Activated CD8-positive, alpha-beta memory T cell treated with anti-CD3 and anti-CD28 coated beads for 24 hours (primary cell): ENCODE measurements at regions not wholly inside any gene's neighbourhood (a gene's known extent, or its start where the extent isn't known, plus 50 kb on each side); places are given as distances from the start of the nearest gene placed in this dataset.

Experiments
- DNase-seq: peaks from one replicate; pipeline ENCODE4 v3.0.0-alpha.2; 2020

DNA sequence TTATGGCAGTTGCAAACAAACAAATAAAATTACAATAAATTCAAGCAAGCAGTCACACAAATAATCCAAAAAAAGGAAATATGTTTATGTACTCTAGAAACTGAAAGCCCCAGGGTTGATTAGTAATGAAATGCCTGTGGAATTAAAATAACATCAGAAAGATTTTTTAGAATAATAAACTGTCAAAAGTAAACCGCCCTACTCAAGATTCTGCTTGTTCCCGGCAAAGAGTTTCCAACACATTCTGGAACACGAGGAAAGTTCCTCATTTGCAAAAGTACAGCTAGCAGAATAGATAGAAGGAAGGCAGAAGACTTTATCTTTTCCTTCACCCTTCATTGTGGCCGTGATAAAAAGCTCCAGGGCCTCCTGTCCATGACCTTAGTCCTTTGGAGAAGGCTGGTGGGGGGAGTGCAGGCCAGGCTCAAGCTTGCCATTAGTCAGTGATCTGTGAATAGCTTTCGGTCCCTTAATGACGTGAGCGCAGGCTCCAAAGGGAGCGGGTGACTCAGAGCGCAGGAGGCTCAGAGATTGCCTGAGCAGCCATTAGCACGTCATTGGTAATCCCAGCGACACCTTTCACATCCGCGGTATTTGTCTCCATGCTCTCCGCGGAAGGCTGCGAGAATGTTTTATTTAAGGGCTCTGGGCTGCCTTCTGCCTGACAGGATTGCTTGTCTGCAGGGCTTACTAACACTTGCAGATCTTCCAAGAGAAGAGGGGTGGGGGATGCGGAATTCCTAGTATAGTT, 458.3 kb downstream of the METTL15 start:
- DNase-seq: no peak

DNA sequence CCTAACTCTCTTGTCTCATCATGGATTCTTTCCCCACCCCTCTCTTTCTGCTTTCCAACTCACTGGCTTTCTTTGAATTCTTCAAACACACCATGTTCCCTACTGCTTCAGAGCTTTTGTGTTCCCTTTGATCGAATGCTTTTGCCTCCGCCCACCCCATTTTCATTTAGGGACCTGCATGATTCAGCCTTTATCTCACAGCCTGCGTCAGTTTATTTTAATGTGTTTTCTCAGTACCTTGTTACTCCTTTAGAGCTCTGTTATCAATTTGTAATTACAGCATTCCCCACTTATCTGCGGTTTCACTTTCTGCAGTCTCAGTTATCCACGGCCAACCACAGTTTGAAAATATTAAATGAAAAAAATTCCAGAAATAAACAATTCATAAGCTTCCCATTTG, 451.3 kb downstream of the METTL15 start:
- DNase-seq: no peak

DNA sequence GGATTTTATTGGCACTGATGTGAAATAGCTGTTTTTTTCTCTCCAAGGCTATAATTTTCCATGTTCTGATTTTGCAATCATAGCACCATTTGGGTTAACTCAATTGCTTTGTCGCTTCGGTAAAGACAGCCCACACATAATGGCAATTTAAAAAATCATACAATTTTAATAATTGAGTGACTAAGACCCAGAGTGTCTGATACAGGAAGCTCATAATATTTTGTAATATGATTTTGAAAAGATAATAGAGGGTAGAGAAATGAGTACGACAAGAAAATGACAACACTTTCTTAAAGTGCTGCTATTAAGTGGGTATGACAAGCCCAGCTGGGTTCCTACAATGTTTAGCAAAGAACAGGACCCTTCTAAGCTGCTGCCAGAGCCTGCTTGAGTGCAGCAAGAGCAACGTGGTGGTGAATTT, 439.1 kb downstream of the METTL15 start:
- no peak for DNase-seq

DNA sequence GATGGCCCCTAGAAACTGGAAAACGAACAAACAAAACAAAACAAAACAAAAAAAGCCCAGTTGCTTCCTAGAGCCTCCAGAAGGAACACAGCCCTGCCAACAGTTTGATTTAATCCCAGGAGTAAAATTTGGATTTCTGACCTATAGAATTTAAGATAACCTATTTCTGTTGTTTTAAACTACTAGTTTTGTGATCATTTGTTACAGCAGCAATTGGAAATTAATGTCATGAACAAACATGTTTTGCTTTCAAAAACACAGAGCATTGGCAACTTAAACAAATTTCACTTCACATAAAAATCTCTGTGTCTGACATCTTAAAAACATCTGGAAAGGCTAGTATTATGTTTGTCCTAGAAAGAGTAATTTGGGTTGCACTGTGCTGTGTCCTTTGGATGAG, 437.3 kb downstream of the METTL15 start:
- no peak for DNase-seq

DNA sequence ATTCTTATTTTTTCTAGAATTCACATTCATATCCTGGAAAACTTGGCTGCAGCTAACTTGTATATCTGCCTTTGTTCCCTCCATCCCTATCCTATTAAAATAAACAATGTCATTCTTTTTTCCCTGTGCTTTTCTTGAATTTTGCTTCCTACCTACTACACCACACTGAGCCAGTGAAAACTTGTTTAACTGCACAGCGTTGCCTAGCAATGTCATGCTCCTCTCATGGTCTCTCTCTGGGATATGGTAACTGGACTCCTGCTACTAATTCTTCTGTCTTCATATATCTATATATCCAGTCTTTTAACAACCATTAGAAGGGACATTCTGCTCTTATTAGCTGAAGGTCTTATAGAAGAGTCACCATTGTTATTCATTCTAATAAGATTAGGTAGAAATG, 434.4 kb downstream of the METTL15 start:
- no peak for DNase-seq

DNA sequence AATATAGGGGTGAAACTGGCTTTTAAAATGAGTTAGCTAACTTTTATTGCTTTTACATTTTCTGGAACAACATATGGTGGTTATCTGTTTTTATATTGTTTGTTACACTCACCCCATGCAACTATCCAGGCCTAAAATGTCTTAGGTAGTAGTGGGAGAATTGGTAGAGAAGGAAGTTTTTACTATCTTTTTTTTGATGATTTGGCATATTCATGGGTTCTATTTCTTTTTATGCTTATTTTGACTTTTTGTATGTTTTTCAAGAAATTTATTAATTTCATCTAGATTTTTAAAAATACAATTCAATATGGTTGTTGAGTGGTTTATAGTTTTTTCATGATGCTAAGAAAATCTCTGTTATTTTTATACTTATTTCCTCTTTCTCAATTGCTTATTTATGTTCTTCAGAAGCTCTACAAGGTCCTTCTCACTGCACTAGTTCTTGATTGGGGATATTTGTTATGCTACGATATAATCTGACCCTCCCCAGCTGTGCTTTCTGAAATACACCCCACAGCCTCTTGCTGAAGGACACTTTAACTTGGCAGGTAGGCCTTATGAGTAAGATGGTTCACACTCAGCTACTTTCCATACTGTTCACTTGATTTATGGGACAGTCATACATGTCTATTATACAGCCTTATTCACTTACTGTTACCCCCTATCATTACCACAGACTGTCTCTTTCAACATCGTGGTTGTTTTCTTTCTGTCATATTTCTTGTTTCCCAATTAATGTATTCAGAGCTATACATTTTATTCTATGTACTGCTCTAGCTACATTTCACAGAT, 431.2 kb downstream of the METTL15 start:
- DNase-seq: no peak

DNA sequence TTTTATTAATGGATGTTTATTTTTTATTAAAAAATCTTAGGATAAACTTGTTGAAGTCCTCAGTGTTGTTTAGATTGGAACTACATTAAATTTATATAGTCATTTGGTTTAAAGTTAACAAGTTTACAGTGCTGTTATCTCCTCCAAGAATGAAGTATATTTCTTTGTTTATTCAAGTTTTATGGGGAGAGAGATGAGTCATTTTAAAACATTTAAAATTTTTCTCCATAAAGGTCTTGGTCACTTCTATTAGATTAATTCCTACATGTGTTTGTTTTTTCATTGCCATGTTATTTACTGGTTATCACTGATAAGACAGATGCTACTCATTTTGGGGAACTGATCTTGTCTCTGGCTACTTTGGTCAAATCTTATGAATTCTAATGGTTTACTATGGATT, 429.6 kb downstream of the METTL15 start:
- no peak for DNase-seq

DNA sequence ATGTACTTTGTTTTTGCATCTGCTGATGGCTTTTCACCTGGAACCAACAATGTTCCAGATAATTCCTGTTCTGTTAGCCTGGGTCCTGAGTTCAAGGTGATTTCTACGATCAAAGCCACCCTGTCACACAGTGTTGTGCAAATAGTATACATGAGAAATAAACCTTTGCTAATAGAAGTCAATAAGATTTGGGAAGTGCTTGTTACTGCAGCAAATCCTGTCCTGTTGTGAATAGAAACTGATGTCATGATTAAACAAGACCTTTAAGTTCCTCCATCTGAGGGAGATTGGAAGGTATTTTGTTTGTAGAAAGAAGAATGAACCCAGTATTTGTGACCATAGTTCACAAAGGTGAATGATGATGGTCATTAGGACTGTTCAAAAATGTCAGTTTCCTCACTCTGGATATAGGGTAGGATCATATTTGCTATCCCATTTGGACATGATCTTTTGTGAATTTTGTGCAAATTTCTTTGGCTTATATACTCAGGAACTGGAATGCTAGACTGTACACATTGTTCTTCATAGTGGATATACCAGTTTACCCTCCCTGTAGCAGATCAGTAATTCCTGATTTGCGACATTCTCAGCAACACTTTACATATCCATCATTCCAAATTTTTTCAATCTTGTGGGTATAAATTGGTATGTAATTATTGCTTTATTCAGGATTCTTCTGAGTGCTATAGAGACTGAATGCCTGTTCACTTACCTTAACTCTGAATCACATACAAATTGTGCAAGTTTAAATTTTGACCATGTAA, 428.5 kb downstream of the METTL15 start:
- DNase-seq: no peak

DNA sequence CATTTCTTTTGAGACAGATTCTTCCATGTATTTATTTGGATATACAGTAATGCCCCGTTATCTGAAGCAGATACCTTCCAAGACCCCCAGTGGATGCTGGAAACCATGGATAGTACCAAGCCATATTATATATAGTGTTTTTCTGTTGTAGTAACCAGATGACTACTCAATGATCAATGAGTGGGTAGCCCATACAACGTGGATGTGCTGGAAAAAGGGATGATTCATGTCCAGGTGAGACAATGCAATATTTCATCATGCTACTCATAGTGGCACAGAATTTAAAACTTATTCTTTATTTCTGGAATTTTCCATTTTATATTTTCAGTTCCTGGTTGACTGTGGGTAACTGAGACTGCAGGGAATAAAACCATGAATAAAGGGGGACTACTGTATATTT, 427.5 kb downstream of the METTL15 start:
- DNase-seq: no peak

DNA sequence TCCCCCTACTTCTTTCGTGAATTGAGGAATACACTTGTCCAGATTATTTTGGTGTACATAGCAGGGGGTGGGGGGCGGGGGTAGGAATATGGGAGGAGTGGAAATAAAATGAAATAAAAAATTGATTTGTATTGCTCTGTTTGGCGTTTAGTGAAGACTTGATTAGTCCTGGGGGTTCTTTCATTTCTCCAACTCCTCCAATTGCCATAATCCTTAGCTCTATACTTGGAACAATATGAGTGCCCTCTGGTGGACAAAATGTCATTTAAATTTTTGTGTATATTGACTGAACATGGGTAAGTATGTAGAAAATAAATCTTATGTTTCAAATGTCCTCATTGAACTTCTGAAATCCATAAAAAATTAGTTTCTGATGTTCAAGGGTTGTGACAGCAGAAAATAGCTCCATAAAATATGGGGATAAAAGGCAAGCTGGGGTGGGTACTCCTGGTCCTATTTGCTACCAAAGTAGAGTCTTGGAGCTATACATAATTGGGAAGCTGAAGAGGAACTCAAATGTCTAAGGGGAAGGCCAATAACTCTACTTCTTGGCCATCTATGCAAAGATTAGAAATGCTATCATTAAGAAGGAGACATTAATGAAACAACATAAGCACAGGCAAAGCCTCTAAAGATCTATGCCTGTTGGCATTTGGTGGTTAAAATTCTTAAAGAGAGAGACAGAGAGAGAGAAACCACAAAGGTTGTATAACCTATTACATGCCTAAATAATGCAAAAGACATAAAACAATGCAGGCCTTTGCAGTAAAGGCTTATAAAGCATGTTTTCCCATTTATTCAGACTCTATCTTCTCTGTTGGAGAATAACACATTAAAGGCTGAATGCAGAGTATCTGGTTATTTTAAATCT, 421.6 kb downstream of the METTL15 start:
- DNase-seq: no peak

DNA sequence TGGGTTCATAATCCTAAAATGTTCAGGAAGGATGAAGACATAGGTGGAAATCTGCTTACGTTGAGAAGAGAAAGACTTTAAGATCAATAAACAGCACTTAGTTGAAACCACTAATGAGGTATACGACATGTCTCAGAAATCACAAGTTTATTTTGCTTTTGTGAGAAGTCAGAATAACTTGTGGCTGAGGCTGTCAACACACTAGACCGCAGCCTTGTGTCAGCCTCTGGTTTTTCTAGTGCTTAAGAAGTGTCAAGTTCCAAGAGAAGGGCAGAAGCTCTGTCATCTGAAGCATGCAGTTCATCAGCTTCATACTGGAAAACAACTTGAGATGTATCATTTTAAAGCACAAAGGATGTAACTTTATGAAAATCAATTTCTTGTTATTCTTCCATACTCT, 420.9 kb downstream of the METTL15 start:
- DNase-seq: no peak

DNA sequence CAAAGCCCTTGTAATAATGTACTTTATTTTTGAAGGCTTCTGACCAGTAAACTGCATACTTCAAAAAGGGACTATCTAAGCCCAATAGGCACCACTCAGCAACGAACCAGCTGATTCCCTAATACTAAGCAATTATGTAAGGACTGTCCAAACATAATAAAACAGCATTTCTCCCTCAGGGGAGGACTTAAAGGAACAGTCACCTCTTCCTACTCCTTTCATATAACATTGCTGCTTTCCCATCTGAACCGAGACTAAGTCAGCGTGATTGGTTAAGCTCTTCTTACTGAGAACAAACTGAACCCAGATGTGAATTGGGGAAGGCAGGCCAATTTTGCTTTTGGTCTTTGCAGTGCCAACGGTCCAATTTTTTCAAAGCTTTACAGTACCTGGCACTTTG, 420.0 kb downstream of the METTL15 start:
- DNase-seq: no peak

DNA sequence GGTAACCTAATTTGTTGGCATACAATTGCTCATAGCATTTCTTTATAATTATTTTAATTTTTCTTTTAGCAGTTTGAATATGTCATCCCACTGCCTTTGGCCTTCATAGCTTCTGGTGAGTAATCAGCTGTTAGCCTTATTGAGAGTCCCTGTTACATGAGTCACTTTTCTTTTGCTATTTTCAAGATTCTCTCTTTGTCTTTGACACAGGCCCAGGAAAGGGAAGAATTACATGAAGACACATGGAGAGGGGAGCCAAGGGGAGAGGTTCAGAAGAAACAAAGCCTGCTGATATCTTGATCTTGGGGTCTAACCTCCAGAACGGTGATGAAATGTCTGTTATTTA, 418.2 kb downstream of the METTL15 start:
- DNase-seq: no peak

DNA sequence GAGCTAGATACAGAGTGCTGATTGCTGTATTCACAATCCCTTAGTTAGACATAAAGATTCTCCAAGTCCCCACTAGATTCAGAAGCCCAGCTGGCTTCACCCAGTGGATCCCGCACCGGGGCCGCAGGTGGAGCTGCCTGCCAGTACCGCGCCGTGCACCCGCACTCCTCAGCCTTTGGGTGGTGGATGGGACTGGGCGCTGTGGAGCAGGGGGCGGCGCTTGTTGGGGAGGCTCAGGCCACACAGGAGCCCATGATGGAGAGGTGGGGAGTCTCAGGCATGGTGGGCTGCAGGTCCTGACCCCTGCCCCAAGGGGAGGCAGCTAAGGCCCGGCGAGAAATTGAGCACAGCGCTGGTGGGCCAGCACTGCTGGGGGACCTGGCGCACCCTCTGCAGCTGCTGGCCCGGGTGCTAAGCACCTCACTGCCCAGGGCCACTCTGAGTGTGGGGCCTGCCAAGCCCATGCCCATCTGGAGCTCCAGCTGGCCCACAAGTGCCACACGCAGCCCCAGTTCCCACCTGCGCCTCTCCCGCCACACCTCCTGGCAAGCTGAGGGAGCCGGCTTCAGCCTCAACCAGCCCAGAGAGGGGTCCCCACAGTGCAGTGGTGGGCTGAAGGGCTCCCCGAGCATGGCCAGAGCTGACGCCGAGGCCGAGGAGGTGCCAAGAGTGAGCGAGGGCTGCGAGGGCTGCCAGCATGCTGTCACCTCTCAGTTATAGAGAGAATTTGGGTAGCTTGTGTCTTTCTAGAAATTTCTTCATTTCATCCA, 417.6 kb downstream of the METTL15 start:
- no peak for DNase-seq

DNA sequence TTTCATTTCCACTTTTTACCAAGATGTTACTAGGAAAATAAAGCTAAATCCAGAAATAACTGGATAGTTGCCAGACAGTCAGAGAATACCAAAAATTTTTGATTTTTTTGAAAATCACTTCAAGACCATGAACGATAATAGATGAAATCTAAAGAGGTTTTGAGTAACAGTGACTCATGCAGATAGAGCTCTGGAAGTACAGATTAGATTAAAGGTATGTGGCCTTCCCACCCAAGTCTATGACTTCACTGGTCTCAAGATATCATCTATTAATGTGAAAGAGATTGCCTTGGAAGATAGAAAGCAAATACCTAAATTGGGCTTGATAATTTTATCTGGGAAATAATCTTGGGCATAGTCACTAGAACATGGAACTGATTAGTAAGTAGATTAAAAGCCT, 415.9 kb downstream of the METTL15 start:
- DNase-seq: no peak

DNA sequence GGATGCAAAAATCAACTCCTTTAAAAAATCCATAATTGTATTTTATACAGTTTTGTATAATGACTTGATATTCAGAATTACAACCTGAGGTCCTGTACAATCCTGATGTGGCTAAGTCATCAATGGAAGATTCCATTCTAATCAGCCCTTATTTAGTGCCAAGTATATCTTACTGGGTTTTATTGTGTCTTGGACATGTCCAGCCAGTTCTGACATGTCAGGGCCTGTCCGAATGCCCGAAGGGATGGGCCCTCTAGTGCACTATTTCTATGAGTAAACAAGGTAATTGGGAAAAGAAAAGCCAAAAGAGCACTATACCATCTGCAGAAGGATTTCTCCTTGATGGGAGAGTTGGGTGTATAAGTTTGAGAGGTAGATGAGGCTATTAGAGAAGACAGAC, 412.9 kb downstream of the METTL15 start:
- no peak for DNase-seq

DNA sequence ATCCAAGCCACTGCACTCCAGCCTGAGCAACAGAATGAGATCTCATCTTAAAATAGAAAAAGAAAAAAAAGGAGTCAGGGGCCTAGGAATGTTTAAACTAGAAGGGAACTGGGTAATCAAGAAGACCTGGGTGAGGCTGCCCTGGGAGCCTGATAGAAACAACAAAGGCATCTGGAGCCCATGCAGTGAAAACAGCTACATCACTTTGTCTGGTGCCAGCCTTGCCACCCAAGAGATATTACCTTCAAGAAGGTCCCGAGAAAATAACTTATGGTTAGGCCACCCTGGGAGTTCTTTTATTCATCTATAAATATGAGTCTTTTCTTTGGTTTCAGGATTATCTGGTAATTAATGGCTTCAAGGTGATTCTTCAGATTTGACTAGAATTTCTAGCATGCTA, 412.1 kb downstream of the METTL15 start:
- DNase-seq: no peak

DNA sequence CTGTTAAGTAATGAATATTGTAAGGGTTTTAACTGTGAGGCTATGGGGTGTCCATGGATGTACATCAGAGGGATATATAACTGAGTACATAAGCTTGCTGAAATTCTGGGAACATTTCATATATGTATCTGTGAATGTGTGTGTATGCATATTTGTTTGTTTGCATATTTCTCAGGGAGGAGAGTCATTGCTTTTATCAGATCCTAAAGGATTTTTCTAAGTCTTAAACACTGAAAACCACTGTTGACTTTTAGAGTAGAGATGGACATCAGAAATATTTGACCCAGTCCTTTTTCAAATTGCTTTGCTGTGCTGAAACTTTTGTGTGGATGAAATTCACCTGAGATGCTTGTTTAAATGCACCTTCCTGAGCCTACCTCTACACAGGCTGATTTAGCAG, 410.6 kb downstream of the METTL15 start:
- no peak for DNase-seq

DNA sequence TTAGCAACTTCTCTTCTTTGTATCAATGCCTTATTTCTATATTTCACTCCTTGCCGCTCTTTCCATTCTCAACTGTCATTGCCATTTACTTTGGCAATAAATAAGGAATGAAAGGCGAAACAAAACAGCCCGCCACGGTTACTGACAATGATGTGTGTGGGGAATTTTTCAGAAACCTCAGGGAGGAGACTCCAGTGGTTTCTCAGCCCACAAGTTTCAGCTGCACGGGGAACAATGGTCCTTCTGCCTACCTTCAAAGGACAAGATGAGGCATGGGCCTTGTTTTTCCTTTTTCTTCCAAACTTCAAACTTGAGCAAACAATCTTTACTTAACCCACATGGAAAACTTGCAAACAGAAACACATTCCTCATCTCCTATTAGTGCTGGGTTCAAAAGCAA, 409.4 kb downstream of the METTL15 start:
- no peak for DNase-seq

DNA sequence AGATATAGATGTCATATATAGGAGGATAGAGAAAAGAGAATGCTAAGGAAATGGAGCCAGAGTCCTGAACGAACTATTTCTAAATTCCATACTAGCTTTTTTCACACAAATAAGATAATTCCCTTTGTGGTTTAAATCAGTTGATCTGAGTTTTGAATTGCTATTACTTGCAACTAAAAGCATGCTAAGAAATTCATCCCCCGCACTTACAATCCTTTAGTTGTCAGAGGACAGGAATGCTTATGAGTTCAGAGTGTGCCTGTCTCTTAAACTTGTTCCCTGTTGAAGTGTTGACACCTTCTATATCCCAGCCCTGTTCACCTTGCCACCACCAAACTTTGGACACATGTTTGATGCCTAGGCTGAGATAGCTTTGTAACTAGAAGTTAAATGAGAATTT, 406.2 kb downstream of the METTL15 start:
- no peak for DNase-seq

DNA sequence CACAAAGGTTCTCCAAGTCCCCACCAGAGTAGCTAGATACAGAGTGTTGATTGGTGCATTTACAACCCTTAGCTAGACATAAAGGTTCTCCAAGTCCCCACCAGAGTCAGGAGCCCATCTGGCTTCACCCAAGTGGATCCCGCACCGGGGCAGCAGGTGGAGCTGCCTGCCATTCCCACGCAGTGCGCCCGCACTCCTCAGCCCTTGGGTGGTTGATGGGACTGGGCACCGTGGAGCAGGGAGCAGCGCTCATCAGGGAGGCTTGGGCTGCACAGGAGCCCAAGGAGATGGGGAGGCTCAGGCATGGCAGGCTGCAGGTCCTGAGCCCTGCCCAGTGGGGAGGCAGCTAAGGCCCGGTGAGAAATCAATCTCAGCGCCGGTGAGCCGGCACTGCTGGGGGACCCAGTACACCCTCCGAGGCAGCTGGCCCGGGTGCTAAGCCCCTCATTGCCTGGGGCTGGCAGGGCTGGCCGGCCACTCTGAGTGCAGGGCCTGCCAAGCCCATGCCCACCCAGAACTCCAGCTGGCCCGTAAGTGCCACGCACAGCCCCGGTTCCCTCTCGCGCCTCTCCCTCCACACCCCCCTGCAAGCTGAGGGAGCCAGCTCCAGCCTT, 404.1 kb downstream of the METTL15 start:
- no peak for DNase-seq

DNA sequence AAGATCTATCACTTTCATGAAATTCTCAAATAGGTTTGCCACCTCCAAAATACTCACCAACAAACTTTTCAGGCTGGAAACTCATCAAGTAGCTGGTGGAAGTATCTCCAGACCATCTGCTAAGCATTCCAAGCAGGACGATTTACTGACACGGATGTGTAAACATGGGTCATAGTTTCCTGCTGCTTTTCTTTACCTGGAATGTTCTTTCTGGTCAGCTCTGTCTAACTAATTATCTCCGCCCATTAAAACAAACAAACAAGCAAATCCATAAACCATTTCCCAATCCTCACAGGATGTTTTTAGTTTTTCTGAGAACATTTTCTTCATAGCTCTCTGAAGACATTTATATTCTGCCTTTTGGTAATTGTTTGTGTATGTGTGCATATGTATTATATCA, 397.0 kb downstream of the METTL15 start:
- DNase-seq: no peak
